ENCODE measurements at regions not wholly inside any gene's neighbourhood (a gene's known extent, or its start where the extent isn't known, plus 50 kb on each side); places are given as distances from the start of the nearest gene placed in this dataset.

GRCh38 chr18:70981400-70982140, 692.7 kb downstream of the SOCS6 start:
- peaks cover 0 to 8% (median 0%) of the 10 kb centered on the region in 3 donors for H3K9me3 ChIP-seq
- intact Hi-C loops (cut with DNase I; ENCODE audit: low total_unique reads) = no loop called here
- H3K27me3 ChIP-seq = no peaks in the 10 kb centered on the region
- no peaks in the 10 kb centered on the region for H3K4me1 ChIP-seq
- no peak overlapping the region for H3K27ac ChIP-seq
- no peak for DNase-seq
- no peaks in the 10 kb centered on the region for H3K36me3 ChIP-seq
- no peak overlapping the region for H3K4me3 ChIP-seq
- TF ChIP-seq CTCF (IDR thresholded peaks at IDR 0.05) = no peak

- H3K9me3 ChIP-seq = no peaks in the 10 kb centered on the region
- H3K27me3 ChIP-seq = no peaks in the 10 kb centered on the region
- DNase-seq = no peak
- no peaks in the 10 kb centered on the region for H3K36me3 ChIP-seq
- H3K4me1 ChIP-seq = no peaks in the 10 kb centered on the region
- intact Hi-C loops (cut with DNase I; ENCODE audit: low total_unique reads) = no loop called here
- H3K27ac ChIP-seq = no peak overlapping the region
- no peak overlapping the region for H3K4me3 ChIP-seq
- TF ChIP-seq CTCF (IDR thresholded peaks at IDR 0.05) = no peak
Measured at GRCh38 chr18:70973626-70974025, 684.8 kb downstream of the SOCS6 start.

DNA sequence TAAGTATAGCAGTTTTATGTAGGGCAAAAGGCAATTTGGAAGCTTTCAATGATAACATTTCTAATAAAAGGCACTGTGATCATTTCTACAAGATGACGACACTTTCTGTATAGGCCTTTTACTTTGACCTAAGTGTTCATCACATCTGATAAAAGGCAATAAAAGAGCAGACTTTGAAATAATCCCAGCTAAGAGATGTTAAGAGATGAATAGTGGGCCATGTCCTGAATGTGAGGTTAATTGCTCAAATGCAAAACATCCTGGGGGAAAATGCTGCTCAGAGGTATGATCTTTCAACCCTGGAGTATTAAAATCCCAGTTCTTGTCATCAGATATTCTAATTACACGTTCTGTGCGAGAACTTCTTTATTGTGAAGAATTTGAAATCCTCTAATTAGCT, 677.6 kb downstream of the SOCS6 start:
- Histone ChIP-seq H3K27ac (no peak overlapping the region), H3K4me3 (no peak overlapping the region), H3K4me1 (no peaks in the 10 kb centered on the region), H3K9me3 (no peaks in the 10 kb centered on the region), H3K36me3 (no peaks in the 10 kb centered on the region), H3K27me3 (no peaks in the 10 kb centered on the region)
- intact Hi-C loops (cut with DNase I; ENCODE audit: low total_unique reads) = no loop called here
- no peak for DNase-seq
- no peak for TF ChIP-seq CTCF (IDR thresholded peaks at IDR 0.05)

DNA sequence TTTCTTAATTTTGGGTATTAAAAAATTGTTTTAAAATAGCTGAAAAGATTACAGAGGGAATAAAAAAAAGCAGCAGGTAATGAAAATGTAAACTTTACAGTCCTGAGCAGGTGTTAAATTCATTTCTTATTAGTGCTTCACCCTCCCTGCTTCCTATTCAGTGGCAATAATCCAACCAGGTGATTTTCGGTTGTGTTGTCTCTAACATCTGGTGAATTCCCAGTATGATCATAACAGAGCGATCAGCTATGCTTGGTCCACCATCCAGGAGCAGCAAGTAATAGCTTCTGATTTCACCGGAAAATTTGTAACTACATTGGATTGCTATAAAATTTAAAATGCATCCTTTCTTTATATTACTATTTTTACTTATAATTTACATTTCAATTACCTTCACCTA, 673.1 kb downstream of the SOCS6 start:
- no peak for TF ChIP-seq CTCF (IDR thresholded peaks at IDR 0.05)
- Histone ChIP-seq H3K9me3 (no peaks in the 10 kb centered on the region), H3K4me1 (no peaks in the 10 kb centered on the region), H3K4me3 (no peak overlapping the region), H3K27ac (no peak overlapping the region), H3K27me3 (no peaks in the 10 kb centered on the region), H3K36me3 (no peaks in the 10 kb centered on the region)
- no peak for DNase-seq
- intact Hi-C loops (cut with DNase I; ENCODE audit: low total_unique reads) = no loop called here

- DNase-seq = no peak
- no peak for TF ChIP-seq CTCF (IDR thresholded peaks at IDR 0.05)
- intact Hi-C loops (cut with DNase I; ENCODE audit: low total_unique reads) = no loop called here
- Histone ChIP-seq H3K4me3 (no peak overlapping the region), H3K9me3 (no peaks in the 10 kb centered on the region), H3K4me1 (no peaks in the 10 kb centered on the region), H3K27ac (no peak overlapping the region), H3K36me3 (no peaks in the 10 kb centered on the region), H3K27me3 (no peaks in the 10 kb centered on the region)
Measured at GRCh38 chr18:70956554-70956953, 667.7 kb downstream of the SOCS6 start.

DNA sequence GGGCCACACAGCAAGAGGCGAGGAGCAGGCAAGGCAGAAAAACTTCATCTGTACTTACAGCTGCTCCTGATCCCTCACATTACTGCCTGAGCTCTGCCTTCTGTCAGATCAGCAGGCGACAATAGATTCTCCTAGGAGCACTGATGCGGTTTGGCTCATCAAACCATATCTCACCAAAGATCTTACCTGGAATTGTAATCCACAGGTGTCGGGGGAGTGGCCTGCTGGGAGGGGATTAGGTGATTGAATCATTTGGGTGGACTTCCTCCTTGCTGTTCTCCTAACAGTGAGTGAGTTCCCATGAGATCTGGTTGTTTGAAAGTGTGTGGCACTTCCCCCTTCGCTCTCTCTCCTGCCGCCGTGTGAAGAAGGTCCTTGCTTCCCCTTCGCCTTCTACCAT, 647.3 kb downstream of the SOCS6 start:
- Histone ChIP-seq H3K27me3 (no peaks in the 10 kb centered on the region), H3K27ac (no peak overlapping the region), H3K36me3 (no peaks in the 10 kb centered on the region), H3K4me1 (no peaks in the 10 kb centered on the region), H3K9me3 (no peaks in the 10 kb centered on the region), H3K4me3 (no peak overlapping the region)
- no peak for DNase-seq
- intact Hi-C loops (cut with DNase I; ENCODE audit: low total_unique reads) = no loop called here
- TF ChIP-seq CTCF (IDR thresholded peaks at IDR 0.05) = no peak

All from tibial artery (tissue), 4 donors.